DND-41 (cell line): ENCODE measurements at regions not wholly inside any gene's neighbourhood (a gene's known extent, or its start where the extent isn't known, plus 50 kb on each side); places are given as distances from the start of the nearest gene placed in this dataset.

Source experiments
- ATAC-seq: fragments of 200-7000 bp; cut with Tn5 transposase; 3 replicates; pipeline ENCODE4 v1.9.1; 2021; ENCODE audit warnings: low read depth; ENCODE audit not compliant: insufficient read depth
- DNase-seq: peaks from one replicate; pipeline ENCODE4 v3.0.0-alpha.2; 2020
- H2AFZ ChIP-seq: 2 replicates; pipeline ENCODE4 v1.6.0; 2012; ENCODE audit warnings: low read depth, low read length
- H3K27ac ChIP-seq: 2 replicates; pipeline ENCODE4 v1.5.1; 2012; ENCODE audit warnings: low read length, inconsistent platforms
- H3K27me3 ChIP-seq: fragments of 200-600 bp; sonication (generic); 2 replicates; pipeline ENCODE4 v1.6.0; 2012; ENCODE audit warnings: low read length, mild to moderate bottlenecking, inconsistent platforms; ENCODE audit not compliant: insufficient read depth, poor library complexity
- H3K36me3 ChIP-seq: 2 replicates; pipeline ENCODE4 v1.5.1; 2012; ENCODE audit warnings: low read length, inconsistent platforms; ENCODE audit not compliant: insufficient read depth
- H3K4me1 ChIP-seq: 2 replicates; pipeline ENCODE4 v1.5.1; 2012; ENCODE audit warnings: mild to moderate bottlenecking, low read length; ENCODE audit not compliant: insufficient read depth
- H3K4me2 ChIP-seq: 2 replicates; pipeline ENCODE4 v1.6.0; 2012; ENCODE audit warnings: mild to moderate bottlenecking, moderate library complexity, low read length, inconsistent platforms; ENCODE audit not compliant: insufficient read depth
- H3K4me3 ChIP-seq, 2 experiments: fragments of 200-600 bp in 1 of 2; shearing (Covaris generic) in 1 of 2; 2 replicates each; pipeline ENCODE4 v1.5.1; 2012 to 2016; ENCODE audit warnings: inconsistent platforms in 2 of 2, low read length in 2 of 2, mild to moderate bottlenecking in 2 of 2, low read depth in 1 of 2, moderate library complexity in 1 of 2
- H3K79me2 ChIP-seq: 2 replicates; pipeline ENCODE4 v1.6.0; 2012; ENCODE audit warnings: low read length, inconsistent platforms; ENCODE audit not compliant: insufficient read depth
- H3K9ac ChIP-seq: 2 replicates; pipeline ENCODE4 v1.6.0; 2012; ENCODE audit warnings: low read depth, mild to moderate bottlenecking, inconsistent platforms, low read length, moderate library complexity
- H3K9me3 ChIP-seq: 2 replicates; pipeline ENCODE4 v1.5.1; 2012; ENCODE audit warnings: low read length, moderate library complexity, mild to moderate bottlenecking, inconsistent platforms; ENCODE audit not compliant: insufficient read depth, severe bottlenecking
- H4K20me1 ChIP-seq: 2 replicates; pipeline ENCODE4 v1.6.0; 2012; ENCODE audit warnings: low read length; ENCODE audit not compliant: insufficient read depth
- CTCF ChIP-seq: IDR thresholded peaks from 2 replicates; pipeline ENCODE4 v1.5.1; 2012; ENCODE audit warnings: borderline replicate concordance, low read length, moderate library complexity, mild to moderate bottlenecking; ENCODE audit not compliant: poor library complexity, severe bottlenecking; ENCODE audit errors: extremely low read depth
- EZH2 ChIP-seq: IDR thresholded peaks from 3 replicates; pipeline ENCODE4 v1.6.1; 2012; ENCODE audit warnings: borderline replicate concordance, low read depth, mild to moderate bottlenecking, moderate library complexity, low read length, inconsistent platforms; ENCODE audit not compliant: severe bottlenecking

GRCh38 chr16:61320791-61321190 is 715.4 kb downstream of the CDH8 start:
- Histone ChIP-seq H3K4me1 (no peaks in the 10 kb centered on the region), H3K27ac (no peak overlapping the region), H3K9me3 (peaks cover 3% of the 10 kb centered on the region), H3K27me3 (no peaks in the 10 kb centered on the region), H3K36me3 (no peaks in the 10 kb centered on the region), H3K79me2 (no peaks in the 10 kb centered on the region), H3K4me3 (no peak overlapping the region), H3K4me2 (no peak overlapping the region), H2AFZ (no peak overlapping the region), H3K9ac (no peak overlapping the region), H4K20me1 (no peaks in the 10 kb centered on the region)
- TF ChIP-seq CTCF: no peak
- TF ChIP-seq EZH2: no peak
- DNase-seq (no peak), ATAC-seq (no peak)

- H3K79me2 ChIP-seq: no peaks in the 10 kb centered on the region
- H2AFZ ChIP-seq: no peak overlapping the region
- no peaks in the 10 kb centered on the region for H3K4me1 ChIP-seq
Measured at GRCh38 chr16:61313931-61314330, 722.3 kb downstream of the CDH8 start.

GRCh38 chr16:61309386-61309785 is 726.9 kb downstream of the CDH8 start:
- Histone ChIP-seq H3K27me3 (no peaks in the 10 kb centered on the region), H3K4me2 (no peak overlapping the region), H3K36me3 (no peaks in the 10 kb centered on the region), H3K4me3 (no peak overlapping the region), H3K27ac (no peak overlapping the region), H3K9me3 (no peaks in the 10 kb centered on the region), H2AFZ (no peak overlapping the region), H3K4me1 (no peaks in the 10 kb centered on the region), H3K79me2 (no peaks in the 10 kb centered on the region), H4K20me1 (no peaks in the 10 kb centered on the region), H3K9ac (no peak overlapping the region)
- TF ChIP-seq EZH2 (no peak), CTCF (no peak)
- no peak for DNase-seq
- no peak for ATAC-seq

More at GRCh38 chr16:61313931-61314330, 722.3 kb downstream of the CDH8 start:
- TF ChIP-seq CTCF (no peak), EZH2 (no peak)
- ATAC-seq (no peak), DNase-seq (no peak)
- Histone ChIP-seq H4K20me1 (no peaks in the 10 kb centered on the region), H3K27me3 (no peaks in the 10 kb centered on the region), H3K27ac (no peak overlapping the region), H3K36me3 (no peaks in the 10 kb centered on the region), H3K4me3 (no peak overlapping the region), H3K9ac (no peak overlapping the region), H3K4me2 (no peak overlapping the region), H3K9me3 (no peaks in the 10 kb centered on the region)

- Histone ChIP-seq H3K4me3 (no peak overlapping the region), H3K27me3 (no peaks in the 10 kb centered on the region), H2AFZ (no peak overlapping the region), H3K27ac (no peak overlapping the region), H3K4me1 (no peaks in the 10 kb centered on the region), H3K9ac (no peak overlapping the region), H3K36me3 (no peaks in the 10 kb centered on the region), H3K9me3 (no peaks in the 10 kb centered on the region), H4K20me1 (no peaks in the 10 kb centered on the region), H3K79me2 (no peaks in the 10 kb centered on the region), H3K4me2 (no peak overlapping the region)
- ATAC-seq (no peak), DNase-seq (no peak)
- TF ChIP-seq CTCF (no peak), EZH2 (no peak)
Measured at GRCh38 chr16:61306204-61306603, 730.0 kb downstream of the CDH8 start.
